Gastrocnemius medialis (tissue), 4 donors: ENCODE measurements at regions not wholly inside any gene's neighbourhood (a gene's known extent, or its start where the extent isn't known, plus 50 kb on each side); places are given as distances from the start of the nearest gene placed in this dataset.

Experiments used
- CTCF ChIP-seq, 5 experiments: fragments of 450-650 bp in 3 of 5; fragments of 200-600 bp in 2 of 5; sonication (generic) in 2 of 5; IDR thresholded peaks in 4 of 5; conservative IDR thresholded peaks in 1 of 5; 1 replicate in 4 of 5; 2 replicates in 1 of 5; pipeline ENCODE4 v1.5.1; 2016 to 2019; ENCODE audit warnings: antibody characterized with exemption in 5 of 5, mild to moderate bottlenecking in 3 of 5, moderate library complexity in 3 of 5
- POLR2A ChIP-seq, 2 donors: fragments of 450-650 bp; IDR thresholded peaks; one replicate each; pipeline ENCODE4 v1.6.1; 2017; ENCODE audit warnings: antibody characterized with exemption in 2 of 2, mild to moderate bottlenecking in 2 of 2, moderate library complexity in 2 of 2

DNA sequence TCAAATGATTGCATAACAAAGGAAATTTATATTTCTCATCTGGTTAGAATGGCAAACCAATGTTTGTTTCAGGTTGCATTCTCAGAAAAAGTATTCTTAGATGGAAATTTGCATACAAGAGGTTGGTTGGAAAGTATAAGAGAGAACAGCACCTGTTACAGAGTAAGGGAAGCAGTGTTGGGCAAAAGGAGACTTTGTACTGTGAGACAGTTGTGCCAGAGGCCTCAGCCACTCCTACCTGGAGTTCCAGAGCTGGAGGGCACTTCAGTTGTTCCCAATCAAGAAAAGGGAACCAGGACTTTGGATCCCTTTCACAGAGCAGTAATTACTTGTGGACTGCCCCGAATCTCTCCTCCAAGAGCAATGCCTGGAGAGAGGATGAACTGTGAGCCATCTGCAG, 81.8 kb downstream of the SPRY2 start:
- TF ChIP-seq CTCF (IDR thresholded peaks at IDR 0.05 in 4 of 5, conservative IDR thresholded peaks at IDR 0.05 in 1 of 5) (no peak), POLR2A (IDR thresholded peaks at IDR 0.05) (no peak)
